ENCODE measurements at regions not wholly inside any gene's neighbourhood (a gene's known extent, or its start where the extent isn't known, plus 50 kb on each side); places are given as distances from the start of the nearest gene placed in this dataset.

DNA sequence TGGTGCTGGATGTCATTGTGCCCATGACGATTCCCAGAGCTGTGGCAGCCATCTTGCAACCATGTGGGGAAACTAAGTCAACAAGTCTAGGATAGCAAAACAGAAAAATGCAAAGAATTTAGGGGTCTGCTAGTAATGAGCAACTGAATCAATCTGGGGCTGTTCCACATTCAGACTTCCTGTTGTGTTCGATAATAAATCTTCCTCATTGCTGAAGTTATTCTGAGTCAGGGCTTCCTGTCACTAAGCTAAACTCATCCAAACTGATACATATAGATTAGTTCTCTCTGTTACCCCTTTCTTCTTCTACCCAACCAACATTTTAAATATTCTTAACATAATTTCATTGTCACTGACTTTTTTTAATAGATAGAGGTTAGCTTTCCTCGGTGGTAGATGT is 205.9 kb downstream of the HACE1 start:
- TF ChIP-seq GATA2 (IDR thresholded peaks at IDR 0.05; ENCODE audit: low read depth, low read length) (no peak), GATA3 (IDR thresholded peaks at IDR 0.05; ENCODE audit: low read depth, low read length) (no peak)

Data from SH-SY5Y (cell line).